ENCODE measurements at regions not wholly inside any gene's neighbourhood (a gene's known extent, or its start where the extent isn't known, plus 50 kb on each side); places are given as distances from the start of the nearest gene placed in this dataset.

GRCh38 chr13:75231235-75231634 lies 250.7 kb downstream of the TBC1D4 start:
- H3K36me3 Mint-ChIP-seq (ENCODE audit: low read depth) = no peaks in the 10 kb centered on the region
- intact Hi-C loops (cut with micrococcal nuclease) = no loop called here
- no peaks in the 10 kb centered on the region for H3K9me3 Mint-ChIP-seq
- no peak for DNase-seq (ENCODE audit: low spot score)
- no peaks in the 10 kb centered on the region for H3K4me1 Mint-ChIP-seq (ENCODE audit: low read depth)
- H3K4me3 Mint-ChIP-seq = no peak overlapping the region
- H3K27me3 Mint-ChIP-seq (ENCODE audit: insufficient read depth) = peaks cover 7% of the 10 kb centered on the region
- H3K27ac Mint-ChIP-seq = no peak overlapping the region

- Mint-ChIP-seq H3K27ac (no peak overlapping the region), H3K27me3 (ENCODE audit: insufficient read depth) (peaks cover 10% of the 10 kb centered on the region), H3K36me3 (ENCODE audit: low read depth) (no peaks in the 10 kb centered on the region), H3K4me1 (ENCODE audit: low read depth) (no peaks in the 10 kb centered on the region), H3K4me3 (no peak overlapping the region), H3K9me3 (no peaks in the 10 kb centered on the region)
- DNase-seq (ENCODE audit: low spot score) = no peak
- intact Hi-C loops (cut with micrococcal nuclease) = no loop called here
These were observed 255.1 kb downstream of the TBC1D4 start for GRCh38 chr13:75226733-75227435.

- H3K4me1 Mint-ChIP-seq (ENCODE audit: low read depth) = no peaks in the 10 kb centered on the region
- H3K27ac Mint-ChIP-seq = no peak overlapping the region
- peaks cover 13% of the 10 kb centered on the region for H3K27me3 Mint-ChIP-seq (ENCODE audit: insufficient read depth)
- H3K36me3 Mint-ChIP-seq (ENCODE audit: low read depth) = no peaks in the 10 kb centered on the region
- DNase-seq (ENCODE audit: low spot score) = no peak
- no peaks in the 10 kb centered on the region for H3K9me3 Mint-ChIP-seq
- no peak overlapping the region for H3K4me3 Mint-ChIP-seq
- intact Hi-C loops (cut with micrococcal nuclease) = no loop called here
These were observed 255.9 kb downstream of the TBC1D4 start for GRCh38 chr13:75226092-75226491.

GRCh38 chr13:75225288-75226032 lies 256.5 kb downstream of the TBC1D4 start:
- Mint-ChIP-seq H3K4me3 (no peak overlapping the region), H3K27ac (no peak overlapping the region), H3K36me3 (ENCODE audit: low read depth) (no peaks in the 10 kb centered on the region), H3K9me3 (no peaks in the 10 kb centered on the region), H3K27me3 (ENCODE audit: insufficient read depth) (peaks cover 11% of the 10 kb centered on the region), H3K4me1 (ENCODE audit: low read depth) (no peaks in the 10 kb centered on the region)
- DNase-seq (ENCODE audit: low spot score) = no peak
- intact Hi-C loops (cut with micrococcal nuclease) = no loop called here

GRCh38 chr13:75224053-75224742 lies 257.8 kb downstream of the TBC1D4 start:
- intact Hi-C loops (cut with micrococcal nuclease) = no loop called here
- Mint-ChIP-seq H3K4me3 (no peak overlapping the region), H3K27ac (no peak overlapping the region)

GRCh38 chr13:75222031-75222430 lies 259.9 kb downstream of the TBC1D4 start:
- intact Hi-C loops (cut with micrococcal nuclease) = no loop called here
- Mint-ChIP-seq H3K4me1 (ENCODE audit: low read depth) (peaks cover 9% of the 10 kb centered on the region), H3K36me3 (ENCODE audit: low read depth) (no peaks in the 10 kb centered on the region), H3K4me3 (no peak overlapping the region), H3K9me3 (no peaks in the 10 kb centered on the region), H3K27ac (no peak overlapping the region), H3K27me3 (ENCODE audit: insufficient read depth) (peaks cover 33% of the 10 kb centered on the region)
- no peak for DNase-seq (ENCODE audit: low spot score)

More at GRCh38 chr13:75224053-75224742, 257.8 kb downstream of the TBC1D4 start:
- DNase-seq (ENCODE audit: low spot score) = no peak
- Mint-ChIP-seq H3K9me3 (no peaks in the 10 kb centered on the region), H3K36me3 (ENCODE audit: low read depth) (no peaks in the 10 kb centered on the region), H3K27me3 (ENCODE audit: insufficient read depth) (peaks cover 13% of the 10 kb centered on the region), H3K4me1 (ENCODE audit: low read depth) (peaks cover 9% of the 10 kb centered on the region)

GRCh38 chr13:75220861-75221260 lies 261.1 kb downstream of the TBC1D4 start:
- peaks cover 9% of the 10 kb centered on the region for H3K4me1 Mint-ChIP-seq (ENCODE audit: low read depth)
- H3K9me3 Mint-ChIP-seq = no peaks in the 10 kb centered on the region
- no peak overlapping the region for H3K4me3 Mint-ChIP-seq
- intact Hi-C loops (cut with micrococcal nuclease) = no loop called here
- H3K27ac Mint-ChIP-seq = no peak overlapping the region
- H3K27me3 Mint-ChIP-seq (ENCODE audit: insufficient read depth) = peaks cover 41% of the 10 kb centered on the region
- H3K36me3 Mint-ChIP-seq (ENCODE audit: low read depth) = no peaks in the 10 kb centered on the region
- DNase-seq (ENCODE audit: low spot score) = no peak

- DNase-seq (ENCODE audit: low spot score) = no peak
- H3K27me3 Mint-ChIP-seq (ENCODE audit: insufficient read depth) = peaks cover 46% of the 10 kb centered on the region
- peaks cover 9% of the 10 kb centered on the region for H3K4me1 Mint-ChIP-seq (ENCODE audit: low read depth)
- no peaks in the 10 kb centered on the region for H3K9me3 Mint-ChIP-seq
- H3K4me3 Mint-ChIP-seq = no peak overlapping the region
- no peak overlapping the region for H3K27ac Mint-ChIP-seq
- no peaks in the 10 kb centered on the region for H3K36me3 Mint-ChIP-seq (ENCODE audit: low read depth)
- intact Hi-C loops (cut with micrococcal nuclease) = no loop called here
These were observed 261.8 kb downstream of the TBC1D4 start for GRCh38 chr13:75220238-75220542.

GRCh38 chr13:75219479-75220237 lies 262.3 kb downstream of the TBC1D4 start:
- peak; percentile 71 for DNase-seq (ENCODE audit: low spot score)
- Mint-ChIP-seq H3K4me1 (ENCODE audit: low read depth) (peaks cover 9% of the 10 kb centered on the region), H3K4me3 (peak overlapping the region; percentile 45), H3K9me3 (no peaks in the 10 kb centered on the region), H3K27ac (no peak overlapping the region), H3K27me3 (ENCODE audit: insufficient read depth) (peaks cover 49% of the 10 kb centered on the region), H3K36me3 (ENCODE audit: low read depth) (no peaks in the 10 kb centered on the region)
- intact Hi-C loops (cut with micrococcal nuclease) = loop anchor here (1.0 to 10.0 kb wide), 3 partner anchors 645 to 1464 kb away; no protein-coding TSS in a partner anchor

GRCh38 chr13:75217949-75218348 lies 264.0 kb downstream of the TBC1D4 start:
- Mint-ChIP-seq H3K9me3 (no peaks in the 10 kb centered on the region), H3K4me1 (ENCODE audit: low read depth) (peaks cover 9% of the 10 kb centered on the region), H3K4me3 (no peak overlapping the region), H3K27me3 (ENCODE audit: insufficient read depth) (peaks cover 54% of the 10 kb centered on the region), H3K36me3 (ENCODE audit: low read depth) (no peaks in the 10 kb centered on the region), H3K27ac (no peak overlapping the region)
- intact Hi-C loops (cut with micrococcal nuclease) = loop anchor here (10.0 kb wide), 1 partner anchor 643 kb away; no protein-coding TSS in a partner anchor
- DNase-seq (ENCODE audit: low spot score) = no peak

GRCh38 chr13:75216038-75216437 lies 265.9 kb downstream of the TBC1D4 start:
- Mint-ChIP-seq H3K27me3 (ENCODE audit: insufficient read depth) (peaks cover 50% of the 10 kb centered on the region), H3K9me3 (no peaks in the 10 kb centered on the region), H3K4me1 (ENCODE audit: low read depth) (peaks cover 9% of the 10 kb centered on the region), H3K36me3 (ENCODE audit: low read depth) (no peaks in the 10 kb centered on the region), H3K4me3 (no peak overlapping the region), H3K27ac (no peak overlapping the region)
- intact Hi-C loops (cut with micrococcal nuclease) = loop anchor here (10.0 kb wide), 1 partner anchor 641 kb away; no protein-coding TSS in a partner anchor
- DNase-seq (ENCODE audit: low spot score) = no peak

GRCh38 chr13:75214846-75215245 lies 267.1 kb downstream of the TBC1D4 start:
- H3K9me3 Mint-ChIP-seq = no peaks in the 10 kb centered on the region
- H3K36me3 Mint-ChIP-seq (ENCODE audit: low read depth) = no peaks in the 10 kb centered on the region
- H3K27ac Mint-ChIP-seq = no peak overlapping the region
- H3K27me3 Mint-ChIP-seq (ENCODE audit: insufficient read depth) = peaks cover 47% of the 10 kb centered on the region
- peaks cover 7% of the 10 kb centered on the region for H3K4me1 Mint-ChIP-seq (ENCODE audit: low read depth)
- H3K4me3 Mint-ChIP-seq = no peak overlapping the region
- no peak for DNase-seq (ENCODE audit: low spot score)
- intact Hi-C loops (cut with micrococcal nuclease) = loop anchor here (2.0 to 10.0 kb wide), 2 partner anchors 640 to 920 kb away; no protein-coding TSS in a partner anchor
